NOMO-1 (cell line): ENCODE measurements at regions not wholly inside any gene's neighbourhood (a gene's known extent, or its start where the extent isn't known, plus 50 kb on each side); places are given as distances from the start of the nearest gene placed in this dataset.
"Not testable (repeated sequence)": the region's sequence is repeated elsewhere in the genome, so short reads cannot be mapped to it uniquely, and the experiment has no call there.

Experiments
- DNase-seq, 2 experiments: peaks; one replicate each; lab custom pipeline; 2025; ENCODE audit not compliant: unreplicated experiment in 2 of 2; lab: John Stamatoyannopoulos, UW

- no peak for DNase-seq
These were observed 2000.4 kb upstream of the RAG2 start for GRCh38 chr11:38598418-38598817.

GRCh38 chr11:38595359-38596016, 1997.5 kb upstream of the RAG2 start:
- DNase-seq: not testable (repeated sequence)

GRCh38 chr11:38594895-38595294, 1996.9 kb upstream of the RAG2 start:
- no peak for DNase-seq

- DNase-seq: no peak
These were observed 1995.6 kb upstream of the RAG2 start for GRCh38 chr11:38593649-38594048.

GRCh38 chr11:38582756-38583155, 1984.7 kb upstream of the RAG2 start:
- DNase-seq: no peak

GRCh38 chr11:38582151-38582550, 1984.1 kb upstream of the RAG2 start:
- no peak for DNase-seq

GRCh38 chr11:38577769-38578168, 1979.7 kb upstream of the RAG2 start:
- no peak for DNase-seq

- no peak for DNase-seq
These were observed 1964.5 kb upstream of the RAG2 start for GRCh38 chr11:38562562-38562961.

GRCh38 chr11:38553148-38553547, 1955.1 kb upstream of the RAG2 start:
- DNase-seq: no peak

GRCh38 chr11:38547462-38547861, 1949.4 kb upstream of the RAG2 start:
- no peak for DNase-seq

GRCh38 chr11:38543986-38544385, 1946.0 kb upstream of the RAG2 start:
- no peak for DNase-seq

GRCh38 chr11:38543311-38543710, 1945.3 kb upstream of the RAG2 start:
- DNase-seq: no peak

GRCh38 chr11:38538866-38539680, 1941.0 kb upstream of the RAG2 start:
- DNase-seq: no peak

GRCh38 chr11:38530226-38530625, 1932.2 kb upstream of the RAG2 start:
- DNase-seq: no peak

- no peak for DNase-seq
These were observed 1926.9 kb upstream of the RAG2 start for GRCh38 chr11:38524945-38525344.

GRCh38 chr11:38517991-38518390, 1920.0 kb upstream of the RAG2 start:
- no peak for DNase-seq

- not testable (repeated sequence) for DNase-seq
These were observed 1914.8 kb upstream of the RAG2 start for GRCh38 chr11:38512830-38513229.

- no peak for DNase-seq
These were observed 1912.0 kb upstream of the RAG2 start for GRCh38 chr11:38510041-38510440.

GRCh38 chr11:38503876-38504275, 1905.8 kb upstream of the RAG2 start:
- DNase-seq: no peak

- DNase-seq: no peak
These were observed 1900.7 kb upstream of the RAG2 start for GRCh38 chr11:38498721-38499120.

- DNase-seq: no peak
These were observed 1894.0 kb upstream of the RAG2 start for GRCh38 chr11:38491986-38492385.

- DNase-seq: no peak
These were observed 1883.4 kb upstream of the RAG2 start for GRCh38 chr11:38481391-38481790.
